Heart right ventricle (tissue), 16 donors: ENCODE measurements at regions not wholly inside any gene's neighbourhood (a gene's known extent, or its start where the extent isn't known, plus 50 kb on each side); places are given as distances from the start of the nearest gene placed in this dataset.

ENCODE experiments used
- ATAC-seq, 8 donors: fragments of 200-7000 bp; cut with Tn5 transposase; one replicate each; pipeline ENCODE4 v1.9.1; 2020; ENCODE audit warnings: mild to moderate bottlenecking in 8 of 8, moderate library complexity in 8 of 8, moderate number of reproducible peaks in 1 of 8
- DNase-seq, 2 donors: peaks; one replicate each; pipeline ENCODE4 v3.0.0-alpha.2; 2020
- H3K27ac ChIP-seq, 10 donors: fragments of 200-600 bp; sonication (generic) in 2 of 10; one replicate each; pipeline versions ENCODE4 v1.5.0 to v1.8.0; 2020 to 2022; ENCODE audit warnings: mild to moderate bottlenecking in 3 of 10
- H3K27me3 ChIP-seq, 7 donors: fragments of 200-600 bp; one replicate each; pipeline ENCODE4 v1.8.0; 2021 to 2022; ENCODE audit warnings: mild to moderate bottlenecking in 2 of 7
- H3K36me3 ChIP-seq, 9 donors: fragments of 200-600 bp; sonication (generic) in 1 of 9; one replicate each; pipeline versions ENCODE4 v1.5.0 to v1.8.0; 2020 to 2022; ENCODE audit warnings: mild to moderate bottlenecking in 2 of 9
- H3K4me1 ChIP-seq, 9 donors: fragments of 200-600 bp; sonication (generic) in 1 of 9; one replicate each; pipeline versions ENCODE4 v1.5.0 to v1.8.0; 2020 to 2022; ENCODE audit warnings: mild to moderate bottlenecking in 4 of 9
- H3K4me3 ChIP-seq, 10 donors: fragments of 200-600 bp; sonication (generic) in 2 of 10; one replicate each; pipeline versions ENCODE4 v1.5.0 to v1.8.0; 2020 to 2022; ENCODE audit warnings: mild to moderate bottlenecking in 7 of 10, moderate library complexity in 2 of 10
- H3K9me3 ChIP-seq, 11 donors: fragments of 200-600 bp in 10 of 11; sonication (generic) in 2 of 11; one replicate each; pipeline versions ENCODE4 v1.5.0 to v1.8.0; 2013 to 2022; ENCODE audit warnings: mild to moderate bottlenecking in 2 of 11, control low read depth in 1 of 11, moderate library complexity in 1 of 11
- WGBS, 2 donors: extraction: QIAGEN DNeasy Blood & Tissue Kit; methylation state at CpG; one replicate each; pipeline ENCODE4 v1.1.7; 2013; ENCODE audit warnings: inconsistent platforms in 1 of 2; 5-methylcytosine and 5-hydroxymethylcytosine counted together
- intact Hi-C, 10 donors: fragments of 100-400 bp; cut with DNase I; formaldehyde crosslinking; loops; one replicate each; pipeline versions ENCODE4 v1.11.1 to v1.14.2; 2022
- TF ChIP-seq, protein P1 (sequence below), 9 donors: fragments of 200-600 bp; sonication (generic) in 2 of 9; IDR thresholded peaks; one replicate each; pipeline versions ENCODE4 v1.5.0 to v1.8.0; 2021 to 2022; ENCODE audit warnings: antibody characterized with exemption in 9 of 9, mild to moderate bottlenecking in 5 of 9, moderate library complexity in 1 of 9
- donor health status: Arrhythmogenic right ventricular cardiomyopathy.
- donor health status: ischemic (EF 13 %, LVEDD 7.1; RV severe dilation, severe dysfunction).
- donor health status: healthy with polysubstance abuse.
- donor health status: DM: no; HTN: yes; CAD: no.
- donor health status: DM: no; HTN: no; CAD: no.
- donor health status: ischemic (EF 25% LVEDD 6.9; RV normal size, moderate dysfunction).
- donor health status: ischemic (EF 25% LVEDD 5.7; RV mildly dilated, moderate dysfunction).
- donor health status: healthy.
- donor health status: DM: yes; HTN: yes; CAD: no.
- donor health status: Ischemic cardiomyopathy.
- donor health status: ischemic (EF 35%, LVEDD 5.7; RV mildly dilated, moderate dysfunction).
- donor health status: nonischemic (EF 11% LVEDD 7.7; RV severe dilation, severe dysfunction).
- donor health status: DM: yes; HTN: yes; CAD: no.
- donor health status: PGD.
- donor health status: ischemic (EF 29% LVEDD 5.4; RV normal size, mild dysfunction).
- donor health status: nonischemic (EF 23%, LVEDD 6.1; RV moderate dilation, normal function).

DNA sequence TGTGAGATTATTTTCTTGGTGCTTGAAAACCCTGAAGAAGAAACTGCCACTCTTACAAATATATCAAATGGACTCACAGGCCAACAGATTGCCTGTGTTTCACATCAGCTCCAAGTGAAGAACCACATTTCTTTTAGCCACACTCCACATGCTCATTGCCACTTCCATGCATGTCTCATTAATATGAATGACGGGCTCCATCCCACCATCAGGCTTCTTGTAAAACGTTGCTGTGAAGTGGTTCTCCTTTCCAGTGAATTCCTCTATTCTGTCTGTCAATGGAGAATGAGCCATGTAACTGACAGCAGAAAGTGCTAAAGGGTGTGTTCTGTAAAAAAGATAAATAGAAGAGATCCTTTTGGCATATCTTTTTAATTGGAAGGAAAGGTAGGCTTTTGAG is 188.2 kb upstream of the RMST start:
- 55% methylated on average over 2 of the region's 2 CpGs for WGBS, 2 donors
- Histone ChIP-seq H3K4me1 (no peaks in the 10 kb centered on the region), H3K27ac (no peak overlapping the region), H3K4me3 (no peak overlapping the region), H3K36me3 (no peaks in the 10 kb centered on the region), H3K9me3 (peaks cover 0 to 10% (median 0%) of the 10 kb centered on the region in 11 donors), H3K27me3 (peaks cover 0 to 22% (median 7%) of the 10 kb centered on the region in 7 donors)
- DNase-seq (no peak), ATAC-seq (no peak)
- TF ChIP-seq, protein P1, sequence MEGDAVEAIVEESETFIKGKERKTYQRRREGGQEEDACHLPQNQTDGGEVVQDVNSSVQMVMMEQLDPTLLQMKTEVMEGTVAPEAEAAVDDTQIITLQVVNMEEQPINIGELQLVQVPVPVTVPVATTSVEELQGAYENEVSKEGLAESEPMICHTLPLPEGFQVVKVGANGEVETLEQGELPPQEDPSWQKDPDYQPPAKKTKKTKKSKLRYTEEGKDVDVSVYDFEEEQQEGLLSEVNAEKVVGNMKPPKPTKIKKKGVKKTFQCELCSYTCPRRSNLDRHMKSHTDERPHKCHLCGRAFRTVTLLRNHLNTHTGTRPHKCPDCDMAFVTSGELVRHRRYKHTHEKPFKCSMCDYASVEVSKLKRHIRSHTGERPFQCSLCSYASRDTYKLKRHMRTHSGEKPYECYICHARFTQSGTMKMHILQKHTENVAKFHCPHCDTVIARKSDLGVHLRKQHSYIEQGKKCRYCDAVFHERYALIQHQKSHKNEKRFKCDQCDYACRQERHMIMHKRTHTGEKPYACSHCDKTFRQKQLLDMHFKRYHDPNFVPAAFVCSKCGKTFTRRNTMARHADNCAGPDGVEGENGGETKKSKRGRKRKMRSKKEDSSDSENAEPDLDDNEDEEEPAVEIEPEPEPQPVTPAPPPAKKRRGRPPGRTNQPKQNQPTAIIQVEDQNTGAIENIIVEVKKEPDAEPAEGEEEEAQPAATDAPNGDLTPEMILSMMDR (IDR thresholded peaks at IDR 0.05) = no peak
- intact Hi-C loops = no loop called here

DNA sequence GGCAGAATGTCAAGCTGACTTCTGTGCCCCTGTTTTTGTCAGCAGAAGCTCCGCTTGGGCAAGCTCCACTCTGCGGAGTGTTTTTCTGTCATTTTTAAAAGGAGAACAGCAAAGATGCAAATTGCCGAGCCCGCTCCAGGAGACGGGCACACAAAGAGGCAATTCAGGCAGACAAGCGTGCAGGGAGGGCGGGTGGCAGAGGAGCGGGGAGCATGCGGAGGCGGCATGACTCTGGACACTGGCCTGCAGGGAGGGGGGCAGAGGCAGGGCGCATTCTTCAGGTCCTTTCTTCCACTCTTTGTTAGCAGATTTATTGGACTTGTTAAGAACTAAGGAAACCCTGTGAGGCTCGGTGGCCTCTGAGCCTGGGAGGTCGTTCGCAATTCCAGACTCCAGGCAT is 187.3 kb upstream of the RMST start:
- Histone ChIP-seq H3K4me1 (no peaks in the 10 kb centered on the region), H3K27ac (no peak overlapping the region), H3K9me3 (peaks cover 0 to 10% (median 0%) of the 10 kb centered on the region in 11 donors), H3K27me3 (peaks cover 0 to 22% (median 7%) of the 10 kb centered on the region in 7 donors), H3K36me3 (no peaks in the 10 kb centered on the region), H3K4me3 (no peak overlapping the region)
- DNase-seq (no peak), ATAC-seq (no peak)
- WGBS, 2 donors = 45 to 52% methylated on average over 14 of the region's 14 CpGs
- intact Hi-C loops = no loop called here
- TF ChIP-seq, protein P1 (IDR thresholded peaks at IDR 0.05) = no peak

DNA sequence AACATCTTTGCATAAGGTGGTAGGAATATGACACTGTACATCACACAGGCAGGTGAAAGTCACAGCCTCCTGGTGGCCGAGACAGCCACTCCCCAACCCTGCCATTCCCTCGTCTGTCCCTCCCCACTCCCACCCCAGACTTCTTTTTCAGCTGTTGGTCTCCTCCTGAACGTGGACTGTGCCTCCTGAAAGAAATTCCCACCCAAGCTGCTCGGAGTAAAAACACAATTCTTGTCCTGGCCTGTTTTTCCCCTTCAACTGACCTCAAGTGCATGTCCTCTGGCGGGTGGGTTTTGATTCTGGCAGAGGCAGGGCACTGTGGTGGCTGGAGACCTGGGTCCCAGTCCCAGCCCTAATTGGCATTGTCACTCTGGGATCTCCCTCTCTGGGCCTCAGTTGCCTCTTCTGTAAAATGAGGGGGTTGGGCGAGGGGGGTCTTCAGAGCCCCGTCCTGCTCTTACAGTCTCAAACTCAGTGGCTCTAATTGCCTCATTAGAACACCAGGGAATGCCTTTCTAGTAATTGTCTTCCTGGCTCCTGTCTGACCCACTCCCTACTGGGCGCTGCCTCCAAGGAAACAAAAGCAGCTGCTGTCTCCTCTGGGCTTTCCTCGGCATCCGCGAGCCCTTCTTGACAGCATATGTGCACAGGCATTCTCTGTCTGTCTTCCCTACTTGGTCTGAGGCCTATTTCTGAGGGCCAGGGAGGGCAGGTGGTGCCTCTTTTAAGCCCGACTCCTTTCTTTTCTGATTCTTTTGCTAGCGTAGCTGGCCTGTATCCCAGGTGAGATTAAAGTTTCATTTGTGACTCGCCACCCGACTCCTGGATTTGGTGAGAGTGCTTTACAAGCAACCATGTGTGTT is 186.6 kb upstream of the RMST start:
- ATAC-seq (no peak), DNase-seq (no peak)
- H3K4me3 ChIP-seq = no peak overlapping the region
- H3K4me1 ChIP-seq = no peaks in the 10 kb centered on the region
- peaks cover 0 to 10% (median 0%) of the 10 kb centered on the region in 11 donors for H3K9me3 ChIP-seq
- H3K36me3 ChIP-seq = no peaks in the 10 kb centered on the region
- H3K27ac ChIP-seq = no peak overlapping the region
- intact Hi-C loops = no loop called here
- TF ChIP-seq, protein P1 (IDR thresholded peaks at IDR 0.05) = no peak
- WGBS, 2 donors = 65 to 69% methylated on average over 15 of the region's 15 CpGs
- peaks cover 0 to 22% (median 7%) of the 10 kb centered on the region in 7 donors for H3K27me3 ChIP-seq

DNA sequence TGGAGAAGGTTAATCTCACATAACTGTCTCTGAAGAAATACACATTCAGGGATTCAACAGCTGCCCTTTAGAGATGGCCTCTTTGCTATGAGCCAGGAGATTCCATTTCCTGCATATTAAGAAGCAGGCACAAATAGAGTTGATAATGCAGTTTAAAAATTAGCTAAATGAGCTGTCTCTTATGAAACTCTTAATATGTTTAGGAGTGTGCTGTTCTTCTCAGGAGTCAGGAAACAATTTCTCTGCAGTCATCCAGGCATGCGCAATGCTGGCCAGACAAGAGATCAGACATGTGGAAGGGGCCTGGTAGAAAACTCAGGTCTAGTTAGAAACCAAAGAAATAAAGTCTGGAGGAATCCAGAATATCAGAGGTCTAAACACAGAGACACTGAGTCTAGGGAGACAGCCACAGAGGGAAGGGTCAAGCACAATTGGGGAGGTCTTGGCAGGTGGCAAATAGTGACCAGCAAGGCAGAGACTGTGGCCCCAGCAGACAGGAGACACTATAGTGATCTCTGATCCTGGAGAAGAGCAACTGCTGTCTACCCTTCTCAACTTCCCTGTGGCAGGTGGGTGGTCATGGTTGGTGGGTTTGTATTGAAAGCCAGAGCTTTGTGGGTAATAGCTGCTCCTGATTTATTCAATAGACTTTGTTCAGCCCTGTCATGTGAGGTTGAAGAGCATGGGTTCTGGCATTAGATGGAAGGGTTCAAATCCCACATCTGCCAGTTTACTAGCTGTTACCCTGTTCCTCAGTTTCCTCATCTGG is 185.8 kb upstream of the RMST start:
- no peak for ATAC-seq

More for the DNA sequence above, 185.8 kb upstream of the RMST start:
- intact Hi-C loops = no loop called here
- Histone ChIP-seq H3K4me3 (no peak overlapping the region), H3K27me3 (peaks cover 0 to 22% (median 7%) of the 10 kb centered on the region in 7 donors), H3K9me3 (peaks cover 0 to 7% (median 0%) of the 10 kb centered on the region in 11 donors), H3K36me3 (no peaks in the 10 kb centered on the region), H3K4me1 (no peaks in the 10 kb centered on the region), H3K27ac (no peak overlapping the region)
- no peak for DNase-seq
- TF ChIP-seq, protein P1 (IDR thresholded peaks at IDR 0.05) = no peak
- 95 to 100% methylated on average over 1 of the region's 1 CpG for WGBS, 2 donors
